ENCODE measurements at regions not wholly inside any gene's neighbourhood (a gene's known extent, or its start where the extent isn't known, plus 50 kb on each side); places are given as distances from the start of the nearest gene placed in this dataset.

- no peak for ATAC-seq
Observed at GRCh38 chr17:68660302-68660701, 59.1 kb upstream of the FAM20A start.

GRCh38 chr17:68658999-68659780, 58.0 kb upstream of the FAM20A start:
- no peak for ATAC-seq

GRCh38 chr17:68657576-68657975, 56.4 kb upstream of the FAM20A start:
- ATAC-seq, result no peak

GRCh38 chr17:68657166-68657565, 56.0 kb upstream of the FAM20A start:
- no peak for ATAC-seq

GRCh38 chr17:68656666-68657065, 55.5 kb upstream of the FAM20A start:
- ATAC-seq, result no peak

All from activated CD4-positive, CD25-positive, alpha-beta regulatory T cell treated with anti-CD3 and anti-CD28 coated beads, Interleukin-2, amount 50 U/mL, for 24 hours (primary cell).